GM13976 (cell line): ENCODE measurements at regions not wholly inside any gene's neighbourhood (a gene's known extent, or its start where the extent isn't known, plus 50 kb on each side); places are given as distances from the start of the nearest gene placed in this dataset.

Source experiments
- DNase-seq: peaks from one replicate; pipeline ENCODE4 v3.0.0; 2012; ENCODE audit warnings: low spot score
- CTCF ChIP-seq: IDR thresholded peaks from 2 replicates; pipeline ENCODE4 v1.5.1; 2012; ENCODE audit warnings: borderline replicate concordance, mild to moderate bottlenecking; ENCODE audit not compliant: insufficient read depth; ENCODE audit errors: extremely low read depth, missing control alignments, control extremely low read depth
- in situ Hi-C: fragments of 300-500 bp; cut with MboI; formaldehyde crosslinking; loops from one replicate; pipeline ENCODE4 v1.12.0; 2022; ENCODE audit warnings: low sequenced_read_pairs, mixed read lengths, inconsistent platforms; ENCODE audit not compliant: unreplicated experiment

GRCh38 chr17:14738652-14738988 lies 437.7 kb downstream of the HS3ST3B1 start:
- DNase-seq = no peak
- TF ChIP-seq CTCF = no peak
- in situ Hi-C loops = no loop called here

GRCh38 chr17:14737984-14738651 lies 437.2 kb downstream of the HS3ST3B1 start:
- TF ChIP-seq CTCF = no peak
- peak; percentile 39 for DNase-seq
- in situ Hi-C loops = no loop called here

- no peak for DNase-seq
- in situ Hi-C loops = no loop called here
- no peak for TF ChIP-seq CTCF
Measured at GRCh38 chr17:14736631-14737030, 435.8 kb downstream of the HS3ST3B1 start.

DNA sequence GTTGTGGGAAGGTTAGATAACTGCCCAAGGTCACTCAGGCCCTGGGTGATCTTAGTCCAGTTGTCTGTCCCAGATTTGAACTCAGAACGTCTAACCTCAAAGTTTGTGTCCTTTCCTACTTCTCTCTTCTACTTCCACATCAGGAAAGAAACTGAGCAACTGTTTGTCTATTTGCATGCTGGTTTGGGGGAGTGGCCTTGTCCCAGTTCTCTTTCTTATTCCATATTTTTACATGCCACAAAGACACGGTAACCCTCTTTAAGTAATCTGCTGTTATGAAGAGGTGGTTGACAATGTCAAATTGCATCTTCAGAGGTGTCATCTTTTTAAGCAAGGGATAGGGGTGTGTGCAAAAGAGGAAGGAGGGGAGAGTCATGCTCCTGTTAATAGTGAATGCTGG lies 432.5 kb downstream of the HS3ST3B1 start:
- TF ChIP-seq CTCF = no peak
- no peak for DNase-seq
- in situ Hi-C loops = no loop called here

- no peak for DNase-seq
- no peak for TF ChIP-seq CTCF
- in situ Hi-C loops = no loop called here
Measured at GRCh38 chr17:14732211-14732610, 431.3 kb downstream of the HS3ST3B1 start.

GRCh38 chr17:14731591-14731990 lies 430.7 kb downstream of the HS3ST3B1 start:
- no peak for DNase-seq
- in situ Hi-C loops = no loop called here
- TF ChIP-seq CTCF = no peak
